HEK293 (cell line): ENCODE measurements at regions not wholly inside any gene's neighbourhood (a gene's known extent, or its start where the extent isn't known, plus 50 kb on each side); places are given as distances from the start of the nearest gene placed in this dataset.

Experiments used
- CTCF ChIA-PET: fragments of 350-600 bp; formaldehyde crosslinking; extraction: SDS; loops from one replicate; lab custom pipeline; 2021; ENCODE audit warnings: antibody characterized with exemption; lab: Yijun Ruan, JAX
- POLR2A ChIA-PET: fragments of 300-600 bp; formaldehyde crosslinking; extraction: SDS; loops from one replicate; lab custom pipeline; 2020; ENCODE audit warnings: antibody characterized with exemption, inconsistent platforms; lab: Yijun Ruan, JAX
- H3K27ac ChIP-seq: fragments of 200-500 bp; sonication (Bioruptor generic); 2 replicates; pipeline ENCODE4 v1.5.1; 2014; ENCODE audit warnings: low read depth, low read length, control low read depth, inconsistent platforms; ENCODE audit errors: extremely low read depth
- H3K36me3 ChIP-seq, 2 experiments: fragments of 200-500 bp in 1 of 2; sonication (Bioruptor generic) in 1 of 2; 1 replicate in 1 of 2; 2 replicates in 1 of 2; pipeline ENCODE4 v1.5.1; 2014 to 2017; ENCODE audit warnings: inconsistent platforms in 2 of 2, low read length in 2 of 2; ENCODE audit not compliant: control insufficient read depth in 2 of 2, insufficient read depth in 1 of 2
- H3K4me1 ChIP-seq: fragments of 200-500 bp; sonication (Bioruptor generic); 2 replicates; pipeline ENCODE4 v1.5.1; 2014; ENCODE audit warnings: mild to moderate bottlenecking, low read length, inconsistent platforms; ENCODE audit not compliant: control insufficient read depth, insufficient read depth
- H3K4me3 ChIP-seq: 2 replicates; pipeline ENCODE4 v1.5.1; 2011; ENCODE audit warnings: low read depth, mild to moderate bottlenecking, control low read depth, low read length, moderate library complexity
- H3K9me3 ChIP-seq: fragments of 200-500 bp; sonication (Bioruptor generic); 2 replicates; pipeline ENCODE4 v1.5.1; 2014; ENCODE audit warnings: low read depth, low read length, inconsistent platforms; ENCODE audit not compliant: control insufficient read depth, insufficient read depth
- EGR2 ChIP-seq: fragments of 450-650 bp; formaldehyde crosslinking; IDR thresholded peaks from 2 replicates; pipeline ENCODE4 v1.5.1; 2016; ENCODE audit warnings: low read depth, missing biosample characterization, missing genetic modification characterization
- GLI2 ChIP-seq: fragments of 450-650 bp; formaldehyde crosslinking; IDR thresholded peaks from 2 replicates; pipeline ENCODE4; 2017; ENCODE audit warnings: missing biosample characterization, missing genetic modification characterization, low read depth, borderline replicate concordance
- GLI4 ChIP-seq: fragments of 450-650 bp; formaldehyde crosslinking; IDR thresholded peaks from 2 replicates; pipeline ENCODE4 v1.5.1; 2016; ENCODE audit warnings: missing biosample characterization, missing genetic modification characterization
- HOXD13 ChIP-seq: sonication (generic); formaldehyde crosslinking; IDR thresholded peaks from 2 replicates; pipeline ENCODE4 v1.8.0; 2022; ENCODE audit warnings: missing genetic modification reagents, borderline replicate concordance
- IKZF3 ChIP-seq: fragments of 450-650 bp; IDR thresholded peaks from 2 replicates; pipeline ENCODE4 v1.5.0; 2018; ENCODE audit warnings: missing biosample characterization, mild to moderate bottlenecking, missing genetic modification characterization, moderate library complexity
- MZF1 ChIP-seq: fragments of 450-650 bp; formaldehyde crosslinking; IDR thresholded peaks from 2 replicates; pipeline ENCODE4 v1.5.1; 2017; ENCODE audit warnings: missing biosample characterization, missing genetic modification characterization, borderline replicate concordance
- OVOL3 ChIP-seq: fragments of 450-650 bp; formaldehyde crosslinking; IDR thresholded peaks from 2 replicates; pipeline ENCODE4 v1.5.1; 2016; ENCODE audit warnings: missing biosample characterization, missing genetic modification characterization
- PRDM6 ChIP-seq: fragments of 450-650 bp; formaldehyde crosslinking; IDR thresholded peaks from 2 replicates; pipeline ENCODE4 v1.5.1; 2017; ENCODE audit warnings: missing biosample characterization, missing genetic modification characterization
- TCF7L2 ChIP-seq: IDR thresholded peaks from 2 replicates; pipeline ENCODE4 v1.6.1; 2011; ENCODE audit warnings: low read depth, mild to moderate bottlenecking, inconsistent platforms, low read length, moderate library complexity, borderline replicate concordance
- TRIM28 ChIP-seq: IDR thresholded peaks from 2 replicates; pipeline ENCODE4 v1.6.1; 2011; ENCODE audit warnings: low read length, control low read depth, borderline replicate concordance
- YY1 ChIP-seq: fragments of 450-650 bp; formaldehyde crosslinking; IDR thresholded peaks from 2 replicates; pipeline ENCODE4 v1.5.1; 2018; ENCODE audit warnings: missing biosample characterization, missing genetic modification characterization
- ZBTB20 ChIP-seq: fragments of 450-650 bp; formaldehyde crosslinking; IDR thresholded peaks from 2 replicates; pipeline ENCODE4 v1.5.1; 2016; ENCODE audit warnings: missing biosample characterization, missing genetic modification characterization
- ZBTB48 ChIP-seq: fragments of 450-650 bp; formaldehyde crosslinking; IDR thresholded peaks from 2 replicates; pipeline ENCODE4 v1.5.1; 2016; ENCODE audit warnings: missing biosample characterization, missing genetic modification characterization
- ZBTB49 ChIP-seq: fragments of 450-650 bp; formaldehyde crosslinking; IDR thresholded peaks from 2 replicates; pipeline ENCODE4 v1.5.1; 2016; ENCODE audit warnings: missing biosample characterization, missing genetic modification characterization, low read depth
- ZFP69B ChIP-seq: fragments of 450-650 bp; formaldehyde crosslinking; IDR thresholded peaks from 2 replicates; pipeline ENCODE4 v1.5.1; 2016; ENCODE audit warnings: missing biosample characterization, missing genetic modification characterization
- ZNF132 ChIP-seq: fragments of 450-650 bp; formaldehyde crosslinking; IDR thresholded peaks from 2 replicates; pipeline ENCODE4 v1.5.1; 2017; ENCODE audit warnings: missing biosample characterization, missing genetic modification characterization, borderline replicate concordance
- ZNF175 ChIP-seq: fragments of 450-650 bp; formaldehyde crosslinking; IDR thresholded peaks from 2 replicates; pipeline ENCODE4 v1.5.1; 2016; ENCODE audit warnings: missing biosample characterization, missing genetic modification characterization
- ZNF214 ChIP-seq: fragments of 450-650 bp; formaldehyde crosslinking; IDR thresholded peaks from 2 replicates; pipeline ENCODE4 v1.5.1; 2017; ENCODE audit warnings: missing biosample characterization, mild to moderate bottlenecking, missing genetic modification characterization, borderline replicate concordance
- ZNF274 ChIP-seq, 2 experiments: fragments of 200-500 bp in 1 of 2; fragments of 450-650 bp in 1 of 2; sonication (Bioruptor generic) in 1 of 2; formaldehyde crosslinking in 1 of 2; IDR thresholded peaks; 2 replicates each; pipeline versions ENCODE4 v1.5.1 to v1.6.1; 2014 to 2016; ENCODE audit warnings: borderline replicate concordance in 1 of 2, inconsistent platforms in 1 of 2, low read length in 1 of 2, missing biosample characterization in 1 of 2, missing genetic modification characterization in 1 of 2
- ZNF354C ChIP-seq: fragments of 450-650 bp; formaldehyde crosslinking; IDR thresholded peaks from 2 replicates; pipeline ENCODE4 v1.5.1; 2016; ENCODE audit warnings: missing biosample characterization, missing genetic modification characterization, low read depth, borderline replicate concordance
- ZNF366 ChIP-seq: fragments of 450-650 bp; formaldehyde crosslinking; conservative IDR thresholded peaks from 2 replicates; pipeline ENCODE4 v1.5.1; 2016; ENCODE audit warnings: missing biosample characterization, missing genetic modification characterization
- ZNF473 ChIP-seq: fragments of 450-650 bp; formaldehyde crosslinking; IDR thresholded peaks from 2 replicates; pipeline ENCODE4 v1.5.1; 2017; ENCODE audit warnings: missing biosample characterization, missing genetic modification characterization
- ZNF514 ChIP-seq: fragments of 450-650 bp; formaldehyde crosslinking; IDR thresholded peaks from 2 replicates; pipeline ENCODE4 v1.5.1; 2016; ENCODE audit warnings: missing biosample characterization, missing genetic modification characterization
- ZNF549 ChIP-seq: fragments of 450-650 bp; IDR thresholded peaks from 2 replicates; pipeline ENCODE4 v1.5.1; 2018; ENCODE audit warnings: missing biosample characterization, missing genetic modification characterization, mild to moderate bottlenecking, inconsistent platforms, moderate library complexity
- ZNF571 ChIP-seq: fragments of 450-650 bp; formaldehyde crosslinking; IDR thresholded peaks from 2 replicates; pipeline ENCODE4 v1.5.0; 2017; ENCODE audit warnings: missing biosample characterization, missing genetic modification characterization
- ZNF776 ChIP-seq: fragments of 450-650 bp; formaldehyde crosslinking; IDR thresholded peaks from 2 replicates; pipeline ENCODE4 v1.5.0; 2017; ENCODE audit warnings: missing biosample characterization, missing genetic modification characterization, borderline replicate concordance
- ZSCAN23 ChIP-seq: fragments of 450-650 bp; formaldehyde crosslinking; IDR thresholded peaks from 2 replicates; pipeline ENCODE4 v1.5.1; 2016; ENCODE audit warnings: missing biosample characterization, missing genetic modification characterization
- TF ChIP-seq, protein P1 (sequence below): fragments of 450-650 bp; formaldehyde crosslinking; IDR thresholded peaks from 2 replicates; pipeline ENCODE4 v1.5.1; 2016; ENCODE audit warnings: missing biosample characterization, missing genetic modification characterization

DNA sequence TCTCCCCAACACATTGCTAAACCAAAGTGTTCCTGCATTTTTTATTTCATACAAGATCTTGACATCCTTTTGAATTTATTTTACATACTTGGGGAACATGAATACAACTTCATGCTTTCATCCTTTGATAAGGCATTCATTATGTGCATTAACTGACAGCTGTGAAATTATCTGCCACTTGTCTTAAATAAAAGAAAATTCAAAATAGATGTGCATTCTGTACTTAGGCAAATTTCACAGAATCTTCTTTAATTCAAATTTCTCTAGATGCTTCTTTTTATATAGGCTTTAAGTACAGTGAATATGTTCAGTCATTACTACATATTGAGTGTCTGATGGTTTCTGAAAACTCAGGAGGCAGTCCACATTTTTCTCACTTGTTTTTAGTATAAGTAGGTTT is 518.1 kb downstream of the EPHA5 start:
- no peaks in the 10 kb centered on the region for H3K36me3 ChIP-seq

GRCh38 chr4:65139998-65140397 is 530.3 kb downstream of the EPHA5 start:
- H3K4me1 ChIP-seq = no peaks in the 10 kb centered on the region
- H3K27ac ChIP-seq = no peak overlapping the region
- TF ChIP-seq ZNF549 (tag by site-specific recombination) (no peak), ZNF366 (tag by site-specific recombination) (no peak), ZNF214 (tag by site-specific recombination) (no peak), PRDM6 (no peak), YY1 (tag by site-specific recombination) (no peak), ZNF175 (tag by site-specific recombination) (no peak), ZBTB20 (tag by site-specific recombination) (no peak), HOXD13 (CRISPR knock-in tag) (no peak), ZNF473 (tag by site-specific recombination) (no peak), ZNF571 (no peak), EGR2 (no peak), ZBTB49 (tag by site-specific recombination) (no peak), ZNF274 (IDR thresholded peaks at IDR 0.05; ENCODE audit: low read length) (no peak), ZNF274 (tag by site-specific recombination; IDR thresholded peaks at IDR 0.05; ENCODE audit: borderline replicate concordance) (no peak), ZSCAN23 (tag by site-specific recombination) (no peak), TRIM28 (no peak), ZFP69B (tag by site-specific recombination) (no peak), GLI2 (no peak), MZF1 (tag by site-specific recombination) (no peak)
- H3K4me3 ChIP-seq = no peak overlapping the region
- CTCF ChIA-PET = no interaction called here
- H3K9me3 ChIP-seq = no peaks in the 10 kb centered on the region
- POLR2A ChIA-PET = no interaction called here
- no peaks in the 10 kb centered on the region for H3K36me3 ChIP-seq

More for the DNA sequence above, 518.1 kb downstream of the EPHA5 start:
- TF ChIP-seq ZNF776 (tag by site-specific recombination) = no peak
- POLR2A ChIA-PET = no interaction called here
- CTCF ChIA-PET = no interaction called here
- Histone ChIP-seq H3K9me3 (no peaks in the 10 kb centered on the region), H3K4me1 (no peaks in the 10 kb centered on the region), H3K27ac (no peak overlapping the region), H3K4me3 (no peak overlapping the region)

DNA sequence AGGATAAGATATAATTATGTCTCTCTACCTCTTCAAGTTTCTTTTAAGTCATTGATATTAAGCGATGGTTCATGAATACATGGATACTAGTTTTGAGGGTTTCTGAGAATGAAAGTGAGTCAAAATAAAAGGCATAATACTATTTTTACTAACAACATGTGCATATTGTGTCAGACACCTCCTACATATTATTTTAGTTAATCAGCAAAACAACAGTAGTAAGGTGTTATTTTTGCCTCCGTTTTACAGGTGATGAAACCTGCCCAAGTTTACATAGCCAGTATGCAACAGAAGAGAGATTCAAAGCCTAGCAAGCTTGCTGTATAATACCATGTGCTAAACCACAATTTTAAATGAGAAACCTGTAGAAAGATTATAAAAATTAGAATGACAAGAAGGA is 544.1 kb downstream of the EPHA5 start:
- ChIA-PET CTCF (no interaction called here), POLR2A (no interaction called here)
- no peak overlapping the region for H3K27ac ChIP-seq
- no peaks in the 10 kb centered on the region for H3K4me1 ChIP-seq
- H3K36me3 ChIP-seq = no peaks in the 10 kb centered on the region
- no peak overlapping the region for H3K4me3 ChIP-seq
- H3K9me3 ChIP-seq = no peaks in the 10 kb centered on the region
- TF ChIP-seq IKZF3 (tag by site-specific recombination) (no peak), GLI4 (tag by site-specific recombination) (no peak), TCF7L2 (no peak), ZNF354C (tag by site-specific recombination) (no peak), OVOL3 (tag by site-specific recombination) (no peak), ZNF514 (no peak), ZNF132 (tag by site-specific recombination) (no peak), ZBTB48 (tag by site-specific recombination) (no peak)
- TF ChIP-seq, protein P1, sequence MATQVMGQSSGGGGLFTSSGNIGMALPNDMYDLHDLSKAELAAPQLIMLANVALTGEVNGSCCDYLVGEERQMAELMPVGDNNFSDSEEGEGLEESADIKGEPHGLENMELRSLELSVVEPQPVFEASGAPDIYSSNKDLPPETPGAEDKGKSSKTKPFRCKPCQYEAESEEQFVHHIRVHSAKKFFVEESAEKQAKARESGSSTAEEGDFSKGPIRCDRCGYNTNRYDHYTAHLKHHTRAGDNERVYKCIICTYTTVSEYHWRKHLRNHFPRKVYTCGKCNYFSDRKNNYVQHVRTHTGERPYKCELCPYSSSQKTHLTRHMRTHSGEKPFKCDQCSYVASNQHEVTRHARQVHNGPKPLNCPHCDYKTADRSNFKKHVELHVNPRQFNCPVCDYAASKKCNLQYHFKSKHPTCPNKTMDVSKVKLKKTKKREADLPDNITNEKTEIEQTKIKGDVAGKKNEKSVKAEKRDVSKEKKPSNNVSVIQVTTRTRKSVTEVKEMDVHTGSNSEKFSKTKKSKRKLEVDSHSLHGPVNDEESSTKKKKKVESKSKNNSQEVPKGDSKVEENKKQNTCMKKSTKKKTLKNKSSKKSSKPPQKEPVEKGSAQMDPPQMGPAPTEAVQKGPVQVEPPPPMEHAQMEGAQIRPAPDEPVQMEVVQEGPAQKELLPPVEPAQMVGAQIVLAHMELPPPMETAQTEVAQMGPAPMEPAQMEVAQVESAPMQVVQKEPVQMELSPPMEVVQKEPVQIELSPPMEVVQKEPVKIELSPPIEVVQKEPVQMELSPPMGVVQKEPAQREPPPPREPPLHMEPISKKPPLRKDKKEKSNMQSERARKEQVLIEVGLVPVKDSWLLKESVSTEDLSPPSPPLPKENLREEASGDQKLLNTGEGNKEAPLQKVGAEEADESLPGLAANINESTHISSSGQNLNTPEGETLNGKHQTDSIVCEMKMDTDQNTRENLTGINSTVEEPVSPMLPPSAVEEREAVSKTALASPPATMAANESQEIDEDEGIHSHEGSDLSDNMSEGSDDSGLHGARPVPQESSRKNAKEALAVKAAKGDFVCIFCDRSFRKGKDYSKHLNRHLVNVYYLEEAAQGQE (tag by site-specific recombination) = no peak
